ENCODE measurements at regions not wholly inside any gene's neighbourhood (a gene's known extent, or its start where the extent isn't known, plus 50 kb on each side); places are given as distances from the start of the nearest gene placed in this dataset.
"Not testable (repeated sequence)": the region's sequence is repeated elsewhere in the genome, so short reads cannot be mapped to it uniquely, and the experiment has no call there.

GRCh38 chr13:86426437-86426836 is 627.2 kb upstream of the SLITRK6 start:
- no peak for DNase-seq

DNA sequence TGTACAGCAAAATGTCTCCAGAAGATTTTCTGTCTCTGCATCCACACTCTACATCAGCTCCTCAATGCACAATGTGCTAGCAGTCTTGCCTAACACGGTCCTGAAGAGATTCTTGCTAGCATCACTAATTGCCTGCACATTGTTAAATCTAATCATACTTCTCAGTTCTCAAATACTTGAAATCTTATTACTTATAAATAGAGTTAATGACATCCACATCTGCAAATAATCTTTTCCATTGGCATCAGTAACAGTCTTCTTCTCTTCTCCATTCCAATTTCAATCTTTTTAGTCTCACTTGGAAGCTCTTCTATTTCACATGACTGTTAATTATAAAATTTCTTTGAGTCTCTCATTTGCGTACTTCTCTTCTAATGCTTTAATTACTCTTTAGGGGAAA is 630.5 kb upstream of the SLITRK6 start:
- DNase-seq, result no peak

DNA sequence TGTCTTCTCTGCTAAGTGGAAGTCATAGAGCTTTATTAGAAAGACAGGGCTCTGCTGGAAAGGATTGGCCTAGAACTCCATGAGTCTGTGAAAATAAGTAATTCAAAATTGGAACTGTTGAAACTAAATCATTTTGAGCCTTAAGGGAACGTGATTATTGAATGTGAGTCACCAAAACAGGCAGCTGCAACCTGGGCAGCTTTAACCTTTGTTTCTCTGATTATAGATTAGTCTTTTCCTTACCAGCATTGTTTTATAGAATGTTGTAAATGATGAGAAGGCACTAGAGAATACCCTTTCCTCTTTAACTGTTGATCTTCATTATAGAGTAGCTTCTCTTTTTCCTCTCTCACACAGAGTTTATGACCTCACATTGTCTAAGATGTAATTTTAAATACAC is 638.8 kb upstream of the SLITRK6 start:
- no peak for DNase-seq

DNA sequence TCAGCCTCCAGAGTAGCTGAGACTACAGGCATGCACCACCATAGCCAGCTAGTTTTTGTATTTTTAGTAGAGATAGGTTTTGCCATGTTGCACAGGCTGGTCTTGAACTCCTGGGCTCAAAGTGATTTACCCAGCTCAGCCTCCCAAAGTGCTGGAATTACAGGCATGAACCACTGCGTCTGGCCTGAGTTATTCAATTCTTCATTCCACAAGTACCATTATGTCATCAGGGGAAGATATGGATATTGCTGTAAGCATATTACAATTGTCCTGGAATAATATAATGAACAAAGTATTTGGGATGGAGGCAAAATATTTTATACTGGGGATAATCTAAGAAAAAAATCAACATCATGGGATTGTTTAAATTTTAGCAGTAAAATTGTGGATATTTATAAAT is 646.0 kb upstream of the SLITRK6 start:
- no peak for DNase-seq

DNA sequence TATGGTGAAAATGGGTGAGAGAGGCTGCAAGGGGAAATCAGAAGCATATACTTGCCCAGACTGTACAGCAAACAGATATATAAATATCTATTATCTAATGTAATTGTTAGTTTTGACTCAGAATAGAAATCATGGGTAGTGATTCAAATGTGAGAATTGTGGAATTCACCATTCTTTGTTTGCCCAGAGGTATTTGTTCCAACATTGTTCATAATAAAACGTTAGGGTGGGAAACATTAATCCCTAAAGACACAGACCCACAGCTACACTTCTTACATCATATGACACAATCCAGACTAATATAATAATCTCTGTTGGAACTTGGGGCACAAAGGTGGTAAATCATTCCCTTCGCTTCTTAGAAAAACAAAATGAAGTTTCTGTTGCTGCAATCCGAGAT is 646.5 kb upstream of the SLITRK6 start:
- no peak for DNase-seq

DNA sequence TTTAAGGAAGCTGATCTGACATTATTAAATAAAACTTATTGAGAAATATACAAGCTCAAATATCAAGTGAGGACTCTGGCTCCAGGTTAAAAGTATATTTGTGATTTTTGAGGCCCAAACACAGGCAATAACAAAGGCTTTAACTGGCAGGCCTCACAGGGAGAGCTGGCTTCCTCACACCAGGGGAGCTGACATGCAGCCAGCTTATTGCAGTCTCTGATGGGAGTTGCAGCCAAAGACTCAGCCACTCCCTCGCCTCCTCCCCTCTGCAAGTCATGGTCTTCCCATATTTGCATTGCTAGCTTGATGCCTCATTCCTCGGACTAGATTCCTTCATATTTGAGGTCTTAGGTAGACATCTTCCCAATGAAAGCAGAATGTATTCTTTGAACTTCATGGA is 647.1 kb upstream of the SLITRK6 start:
- DNase-seq, result no peak

- DNase-seq, result no peak
Observed at GRCh38 chr13:86447479-86447878, 648.3 kb upstream of the SLITRK6 start.

GRCh38 chr13:86462011-86462410 is 662.8 kb upstream of the SLITRK6 start:
- DNase-seq, result no peak

DNA sequence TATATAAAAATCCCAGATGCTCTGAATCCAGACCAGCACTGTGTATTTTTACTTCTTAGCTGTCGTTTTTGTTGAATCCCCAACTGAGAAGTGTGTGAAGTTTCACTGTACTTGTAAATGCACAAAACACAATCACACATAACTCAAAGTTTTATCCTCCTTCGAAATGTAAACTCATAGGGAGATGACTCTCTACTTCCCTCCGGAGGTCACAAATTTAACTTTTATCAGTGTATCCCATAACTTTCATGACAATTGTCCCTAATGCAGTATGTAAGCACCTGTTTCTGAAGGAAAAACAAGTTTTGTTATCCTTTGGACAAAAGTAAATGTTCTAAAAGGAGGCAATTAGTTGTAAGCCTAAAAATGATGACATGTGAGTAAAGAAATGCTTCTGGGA is 665.0 kb upstream of the SLITRK6 start:
- DNase-seq, result no peak

DNA sequence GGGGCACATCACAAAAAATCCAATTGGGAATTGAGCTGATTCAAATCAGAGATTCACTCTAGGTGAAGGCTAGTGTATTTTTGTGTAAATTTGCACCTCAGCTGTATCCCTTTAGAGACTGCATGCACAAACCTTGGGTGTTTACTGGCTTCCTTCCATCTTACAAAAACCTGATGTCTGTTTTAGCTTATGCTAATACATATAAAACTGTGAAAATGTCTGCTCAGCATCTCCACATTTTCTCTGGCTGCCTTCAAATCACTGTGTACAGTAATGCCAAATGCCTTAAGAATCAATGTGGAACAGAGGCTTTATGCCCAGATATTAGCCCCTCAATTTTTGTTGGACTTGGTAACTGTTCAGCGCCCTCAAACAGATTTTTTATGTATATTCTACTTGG is 675.8 kb upstream of the SLITRK6 start:
- no peak for DNase-seq

GRCh38 chr13:86476656-86477055 is 677.4 kb upstream of the SLITRK6 start:
- DNase-seq, result no peak

DNA sequence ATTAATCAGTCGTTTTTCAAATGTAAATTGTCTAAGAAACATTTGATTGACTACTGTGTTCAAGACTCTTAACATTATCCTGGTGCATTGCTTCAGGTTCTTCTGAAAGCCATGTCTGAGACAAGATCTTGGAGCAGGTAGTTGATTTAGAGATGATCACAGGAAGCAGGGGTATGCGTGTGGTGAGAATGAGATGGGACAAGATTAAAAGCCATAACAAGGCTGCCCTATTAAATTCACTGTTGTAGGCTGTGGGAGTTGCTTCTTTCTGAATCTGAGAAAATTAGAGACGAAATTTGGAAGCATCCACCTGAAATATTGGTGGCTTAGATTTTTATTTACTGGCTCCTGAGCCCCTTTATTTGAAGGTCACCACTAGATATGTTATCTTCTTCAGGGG is 687.4 kb upstream of the SLITRK6 start:
- DNase-seq, result no peak

DNA sequence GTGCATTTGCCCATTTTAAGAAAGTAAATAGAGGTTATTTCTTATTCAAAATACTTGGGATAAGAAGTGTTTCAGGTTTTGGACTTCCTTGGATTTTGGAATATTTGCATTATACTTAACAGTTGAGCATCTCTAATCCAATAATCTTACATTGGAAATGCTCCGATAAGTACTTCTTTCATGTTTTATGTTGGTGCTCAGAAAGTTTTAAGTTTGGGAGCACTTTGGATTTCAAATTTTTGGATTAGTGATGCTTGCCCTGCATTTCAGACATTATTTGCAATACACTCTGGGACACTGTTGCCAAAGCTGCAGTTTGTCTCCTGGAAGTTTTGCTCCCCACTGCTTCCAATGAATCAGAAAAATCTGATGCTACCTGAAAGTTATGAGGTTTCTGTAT is 691.9 kb upstream of the SLITRK6 start:
- no peak for DNase-seq

- not testable (repeated sequence) for DNase-seq
Observed at GRCh38 chr13:86501931-86502330, 702.7 kb upstream of the SLITRK6 start.

GRCh38 chr13:86510792-86511191 is 711.6 kb upstream of the SLITRK6 start:
- no peak for DNase-seq

GRCh38 chr13:86541461-86541860 is 742.2 kb upstream of the SLITRK6 start:
- no peak for DNase-seq

GRCh38 chr13:86554066-86554465 is 754.8 kb upstream of the SLITRK6 start:
- no peak for DNase-seq

DNA sequence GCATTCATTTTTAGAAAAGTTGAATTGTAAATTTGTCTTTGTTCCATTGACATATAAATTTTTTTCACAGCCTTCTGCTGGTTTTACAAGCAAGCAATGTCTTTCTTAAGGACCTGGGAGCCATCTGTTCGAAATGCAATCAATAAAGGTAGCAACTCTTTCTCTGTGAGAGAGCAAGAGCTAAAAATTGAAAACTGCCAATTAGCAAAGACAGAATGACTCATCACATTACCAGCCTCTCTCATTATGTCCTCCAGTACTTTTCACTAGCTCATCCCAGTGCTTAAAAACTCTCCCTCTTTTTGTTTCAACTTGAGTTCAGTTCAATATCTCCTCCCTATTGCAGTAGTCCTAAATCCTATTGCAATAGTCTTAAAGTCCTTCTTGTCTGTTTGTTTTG is 760.7 kb upstream of the SLITRK6 start:
- no peak for DNase-seq

DNA sequence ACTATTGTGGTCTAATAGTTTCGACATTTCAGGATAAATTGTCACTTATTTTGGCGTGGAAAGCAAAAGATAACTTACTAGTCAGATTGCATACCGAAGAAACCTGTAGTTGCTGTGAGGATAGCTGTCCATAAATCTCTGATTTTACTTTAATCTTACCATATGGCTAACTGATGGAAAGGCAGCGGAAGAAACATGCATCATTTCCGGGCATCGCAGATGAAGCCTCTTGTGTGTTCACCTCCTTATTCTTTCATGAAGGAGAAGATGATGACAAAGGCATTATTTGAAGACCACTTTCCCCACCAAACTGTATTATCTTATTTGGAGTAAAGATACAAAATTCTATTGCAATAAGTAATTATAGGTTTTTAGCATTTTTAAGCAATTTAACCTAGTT is 763.6 kb upstream of the SLITRK6 start:
- DNase-seq, result no peak

- DNase-seq, result no peak
Observed at GRCh38 chr13:86563308-86563707, 764.1 kb upstream of the SLITRK6 start.

GRCh38 chr13:86567119-86567518 is 767.9 kb upstream of the SLITRK6 start:
- no peak for DNase-seq

- no peak for DNase-seq
Observed at GRCh38 chr13:86569119-86569518, 769.9 kb upstream of the SLITRK6 start.

- DNase-seq, result no peak
Observed at GRCh38 chr13:86569974-86570373, 770.8 kb upstream of the SLITRK6 start.

DNA sequence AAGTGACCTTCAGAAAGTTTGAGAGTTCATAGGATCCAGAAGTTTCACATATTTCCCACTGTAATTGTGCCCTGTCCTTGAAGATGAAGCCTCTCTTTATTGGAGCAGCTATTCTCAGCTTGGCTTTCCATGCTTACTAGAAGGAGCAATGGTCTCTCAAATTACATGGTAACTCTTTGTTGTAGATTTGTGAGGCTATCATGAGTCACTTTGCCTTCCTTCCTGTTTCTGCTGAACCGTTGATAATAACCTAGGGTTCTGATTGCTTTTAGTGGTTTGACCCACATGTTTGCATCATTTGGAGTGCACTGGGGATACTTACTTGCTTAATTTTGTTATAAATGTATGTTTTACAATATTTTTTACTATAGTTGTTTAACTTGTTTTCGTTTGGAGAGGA is 772.9 kb upstream of the SLITRK6 start:
- DNase-seq, result no peak

DNA sequence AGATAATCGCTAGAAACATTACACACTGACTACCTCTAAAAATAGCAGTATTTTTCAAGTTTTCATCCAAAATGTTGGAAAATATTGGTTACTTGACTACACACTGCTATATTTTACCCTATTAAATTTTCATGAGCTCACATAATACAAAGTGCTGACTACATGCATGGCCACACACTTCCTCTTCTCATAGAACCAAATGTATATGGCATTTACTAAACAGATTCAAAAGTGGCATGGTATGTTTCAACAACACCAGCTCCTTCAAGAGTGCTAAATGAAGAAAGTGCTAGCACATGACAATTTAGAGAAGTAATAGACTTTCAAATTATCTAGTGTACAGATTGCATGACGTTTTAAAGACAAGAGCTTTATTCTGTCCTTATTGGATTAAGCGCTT is 780.4 kb upstream of the SLITRK6 start:
- DNase-seq, result no peak

DNA sequence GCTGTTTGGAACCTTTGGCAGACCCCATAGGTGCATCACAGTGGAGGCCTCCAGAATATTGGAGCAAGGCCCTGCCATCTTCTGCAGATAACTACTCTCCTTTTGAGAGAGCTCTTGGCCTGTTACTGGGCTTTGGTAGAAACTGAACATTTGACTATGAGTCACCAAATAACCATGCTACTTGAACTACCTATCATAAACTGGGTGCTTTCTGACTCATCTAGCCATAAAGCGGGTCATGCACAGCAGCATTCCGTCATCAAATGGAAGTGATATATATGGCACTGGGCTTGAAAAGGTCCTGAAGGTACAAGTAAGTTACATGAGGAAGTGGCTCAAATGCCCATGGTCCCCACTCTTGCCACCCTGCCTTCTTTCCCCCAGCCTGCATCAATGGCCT is 782.5 kb upstream of the SLITRK6 start:
- no peak for DNase-seq

All from stimulated activated CD4-positive, alpha-beta T cell treated with anti-CD3 and anti-CD28 coated beads, Interleukin-4, amount 100 ng/mL, for 4 hours (primary cell).